ENCODE measurements at regions not wholly inside any gene's neighbourhood (a gene's known extent, or its start where the extent isn't known, plus 50 kb on each side); places are given as distances from the start of the nearest gene placed in this dataset.

- Histone ChIP-seq H3K4me1 (replicated peaks in 1 of 2) (no peaks in the 10 kb centered on the region), H3K9me3 (replicated peaks in 1 of 3) (no peaks in the 10 kb centered on the region), H3K36me3 (replicated peaks in 1 of 2) (no peaks in the 10 kb centered on the region), H3K27me3 (no peaks in the 10 kb centered on the region), H3K4me3 (no peak overlapping the region), H3K27ac (peak overlapping the region in 2 of 5 donors; percentile 39 to 41)
- TF ChIP-seq CTCF (IDR thresholded peaks at IDR 0.05) (no peak), POLR2A (IDR thresholded peaks at IDR 0.05) (no peak)
- intact Hi-C loops (cut with DNase I) = no loop called here
- WGBS, 4 donors = 63 to 72% (median 68%) methylated on average over 4 of the region's 4 CpGs
- peak in 3 of 7 donors; percentile 2 to 55 (median 17) for DNase-seq
Measured at GRCh38 chr15:95840004-95840403, 490.5 kb upstream of the NR2F2 start.

GRCh38 chr15:95840855-95841254 is 489.6 kb upstream of the NR2F2 start:
- intact Hi-C loops (cut with DNase I) = no loop called here
- WGBS, 4 donors = 93 to 98% (median 95%) methylated on average over 6 of the region's 6 CpGs
- no peak for DNase-seq
- Histone ChIP-seq H3K4me1 (replicated peaks in 1 of 2) (no peaks in the 10 kb centered on the region), H3K27me3 (no peaks in the 10 kb centered on the region), H3K4me3 (no peak overlapping the region), H3K27ac (peak overlapping the region in 2 of 5 donors; percentile 39 to 41), H3K9me3 (replicated peaks in 1 of 3) (no peaks in the 10 kb centered on the region), H3K36me3 (replicated peaks in 1 of 2) (no peaks in the 10 kb centered on the region)
- TF ChIP-seq POLR2A (IDR thresholded peaks at IDR 0.05) (no peak), CTCF (IDR thresholded peaks at IDR 0.05) (no peak)

GRCh38 chr15:95842576-95842975 is 487.9 kb upstream of the NR2F2 start:
- Histone ChIP-seq H3K36me3 (replicated peaks in 1 of 2) (no peaks in the 10 kb centered on the region), H3K4me1 (replicated peaks in 1 of 2) (no peaks in the 10 kb centered on the region), H3K27me3 (no peaks in the 10 kb centered on the region), H3K27ac (peak overlapping the region in 1 of 5 donors; percentile 48), H3K4me3 (no peak overlapping the region), H3K9me3 (replicated peaks in 1 of 3) (no peaks in the 10 kb centered on the region)
- no peak for DNase-seq
- no peak for TF ChIP-seq POLR2A (IDR thresholded peaks at IDR 0.05)
- no peak for TF ChIP-seq CTCF (IDR thresholded peaks at IDR 0.05)
- WGBS, 4 donors = 83 to 93% (median 90%) methylated on average over 6 of the region's 6 CpGs
- intact Hi-C loops (cut with DNase I) = no loop called here

- WGBS, 4 donors = 62 to 76% (median 70%) methylated on average over 5 of the region's 5 CpGs
- Histone ChIP-seq H3K4me3 (no peak overlapping the region), H3K27ac (peak overlapping the region in 2 of 5 donors; percentile 38 to 61), H3K27me3 (no peaks in the 10 kb centered on the region), H3K9me3 (replicated peaks in 1 of 3) (no peaks in the 10 kb centered on the region), H3K36me3 (replicated peaks in 1 of 2) (no peaks in the 10 kb centered on the region), H3K4me1 (replicated peaks in 1 of 2) (no peaks in the 10 kb centered on the region)
- peak in 2 of 7 donors; percentile 14 to 21 for DNase-seq
- TF ChIP-seq CTCF (IDR thresholded peaks at IDR 0.05) (no peak), POLR2A (IDR thresholded peaks at IDR 0.05) (no peak)
- intact Hi-C loops (cut with DNase I) = no loop called here
Measured at GRCh38 chr15:95843241-95843910, 487.1 kb upstream of the NR2F2 start.
